Prostate gland (tissue), 2 donors: ENCODE measurements at regions not wholly inside any gene's neighbourhood (a gene's known extent, or its start where the extent isn't known, plus 50 kb on each side); places are given as distances from the start of the nearest gene placed in this dataset.

Experiments used
- POLR2A ChIP-seq: fragments of 450-650 bp; IDR thresholded peaks from one replicate; pipeline ENCODE4 v1.6.1; 2016; ENCODE audit warnings: antibody characterized with exemption, mild to moderate bottlenecking
- TF ChIP-seq, protein P1 (sequence below), 4 experiments: fragments of 200-600 bp in 2 of 4; fragments of 450-650 bp in 2 of 4; sonication (generic) in 2 of 4; IDR thresholded peaks; 1 replicate in 3 of 4; 2 replicates in 1 of 4; pipeline ENCODE4 v1.5.1; 2016 to 2019; ENCODE audit warnings: antibody characterized with exemption in 4 of 4, mild to moderate bottlenecking in 2 of 4, moderate library complexity in 2 of 4

GRCh38 chr5:51990661-51991180 is 607.5 kb downstream of the ISL1 start:
- TF ChIP-seq POLR2A: no peak
- TF ChIP-seq, protein P1, sequence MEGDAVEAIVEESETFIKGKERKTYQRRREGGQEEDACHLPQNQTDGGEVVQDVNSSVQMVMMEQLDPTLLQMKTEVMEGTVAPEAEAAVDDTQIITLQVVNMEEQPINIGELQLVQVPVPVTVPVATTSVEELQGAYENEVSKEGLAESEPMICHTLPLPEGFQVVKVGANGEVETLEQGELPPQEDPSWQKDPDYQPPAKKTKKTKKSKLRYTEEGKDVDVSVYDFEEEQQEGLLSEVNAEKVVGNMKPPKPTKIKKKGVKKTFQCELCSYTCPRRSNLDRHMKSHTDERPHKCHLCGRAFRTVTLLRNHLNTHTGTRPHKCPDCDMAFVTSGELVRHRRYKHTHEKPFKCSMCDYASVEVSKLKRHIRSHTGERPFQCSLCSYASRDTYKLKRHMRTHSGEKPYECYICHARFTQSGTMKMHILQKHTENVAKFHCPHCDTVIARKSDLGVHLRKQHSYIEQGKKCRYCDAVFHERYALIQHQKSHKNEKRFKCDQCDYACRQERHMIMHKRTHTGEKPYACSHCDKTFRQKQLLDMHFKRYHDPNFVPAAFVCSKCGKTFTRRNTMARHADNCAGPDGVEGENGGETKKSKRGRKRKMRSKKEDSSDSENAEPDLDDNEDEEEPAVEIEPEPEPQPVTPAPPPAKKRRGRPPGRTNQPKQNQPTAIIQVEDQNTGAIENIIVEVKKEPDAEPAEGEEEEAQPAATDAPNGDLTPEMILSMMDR (IDR thresholded peaks at IDR 0.05): no peak
